OCI-LY1 (cell line): ENCODE measurements at regions not wholly inside any gene's neighbourhood (a gene's known extent, or its start where the extent isn't known, plus 50 kb on each side); places are given as distances from the start of the nearest gene placed in this dataset.

Source experiments
- H2AFZ ChIP-seq: fragments of 200-600 bp; sonication (generic), shearing (Covaris generic); 2 replicates; pipeline ENCODE4 v1.6.0; 2014; ENCODE audit warnings: antibody characterized with exemption, mild to moderate bottlenecking, low read length
- H3F3A ChIP-seq: fragments of 200-600 bp; sonication (generic), shearing (Covaris generic); 2 replicates; pipeline ENCODE4 v1.6.0; 2014; ENCODE audit warnings: mild to moderate bottlenecking, antibody characterized with exemption, low read length, moderate library complexity; ENCODE audit not compliant: insufficient read depth
- H3K27ac ChIP-seq: fragments of 200-600 bp; sonication (generic); 2 replicates; pipeline ENCODE4 v1.5.1; 2014; ENCODE audit warnings: low read length, mixed run types, mild to moderate bottlenecking, low read depth; ENCODE audit not compliant: poor library complexity, severe bottlenecking
- H3K27me3 ChIP-seq: fragments of 200-600 bp; sonication (generic); 2 replicates; pipeline ENCODE4 v1.6.0; 2014; ENCODE audit warnings: antibody characterized with exemption, mild to moderate bottlenecking, low read length, moderate library complexity; ENCODE audit not compliant: insufficient read depth
- H3K36me3 ChIP-seq: fragments of 200-600 bp; sonication (generic); 2 replicates; pipeline ENCODE4 v1.6.1; 2014; ENCODE audit warnings: mild to moderate bottlenecking, antibody characterized with exemption, low read length, moderate library complexity, mixed read lengths; ENCODE audit not compliant: insufficient read depth
- H3K4me1 ChIP-seq: fragments of 200-600 bp; sonication (generic); 2 replicates; pipeline ENCODE4 v1.5.1; 2014; ENCODE audit warnings: mild to moderate bottlenecking, low read length, moderate library complexity; ENCODE audit not compliant: insufficient read depth, severe bottlenecking
- H3K4me2 ChIP-seq: fragments of 200-600 bp; sonication (generic), shearing (Covaris generic); 2 replicates; pipeline ENCODE4 v1.6.1; 2014; ENCODE audit warnings: low read length
- H3K4me3 ChIP-seq: fragments of 200-600 bp; sonication (generic); 2 replicates; pipeline ENCODE4 v1.5.1; 2014; ENCODE audit warnings: low read length, low read depth, mild to moderate bottlenecking, mixed read lengths; ENCODE audit not compliant: poor library complexity, severe bottlenecking
- H3K79me2 ChIP-seq: fragments of 200-600 bp; shearing (Covaris generic); 2 replicates; pipeline ENCODE4 v1.6.1; 2016; ENCODE audit warnings: mixed run types, low read length, mixed read lengths; ENCODE audit not compliant: insufficient read depth
- H3K9ac ChIP-seq: fragments of 200-600 bp; sonication (generic), shearing (Covaris generic); 2 replicates; pipeline ENCODE4 v1.6.1; 2014; ENCODE audit warnings: mild to moderate bottlenecking, low read length, mixed read lengths
- H3K9me2 ChIP-seq: fragments of 200-600 bp; sonication (generic), shearing (Covaris generic); 2 replicates; pipeline ENCODE4 v1.6.1; 2014; ENCODE audit warnings: low read depth, mild to moderate bottlenecking, low read length, mixed read lengths
- H3K9me3 ChIP-seq: fragments of 200-600 bp; shearing (Covaris generic); 2 replicates; pipeline ENCODE4 v1.6.1; 2014; ENCODE audit warnings: low read length, mixed read lengths
- H4K20me1 ChIP-seq: fragments of 200-600 bp; sonication (generic), shearing (Covaris generic); 2 replicates; pipeline ENCODE4 v1.6.0; 2016; ENCODE audit warnings: mild to moderate bottlenecking, low read length; ENCODE audit not compliant: insufficient read depth
- CTCF ChIP-seq: fragments of 200-600 bp; sonication (generic), shearing (Covaris generic); IDR thresholded peaks from 2 replicates; pipeline ENCODE4 v1.5.1; 2017; ENCODE audit warnings: mild to moderate bottlenecking, antibody characterized with exemption, low read length, moderate library complexity, mixed read lengths
- EZH2 ChIP-seq: fragments of 200-600 bp; sonication (generic), shearing (Covaris generic); IDR thresholded peaks from 2 replicates; pipeline ENCODE4 v1.8.0; 2017; ENCODE audit warnings: borderline replicate concordance, mixed run types, mild to moderate bottlenecking, antibody characterized with exemption, low read length, moderate library complexity, mixed read lengths

GRCh38 chr4:17082186-17082585, 183.7 kb upstream of the LDB2 start:
- H3K4me3 ChIP-seq: no peak overlapping the region
- H3K9me3 ChIP-seq: no peaks in the 10 kb centered on the region
- H3F3A ChIP-seq: no peaks in the 10 kb centered on the region
- no peaks in the 10 kb centered on the region for H3K79me2 ChIP-seq
- TF ChIP-seq CTCF (no peak), EZH2 (no peak)
- no peaks in the 10 kb centered on the region for H4K20me1 ChIP-seq
- no peak overlapping the region for H3K4me2 ChIP-seq
- no peak overlapping the region for H2AFZ ChIP-seq
- H3K27me3 ChIP-seq: no peaks in the 10 kb centered on the region
- H3K36me3 ChIP-seq: no peaks in the 10 kb centered on the region
- no peaks in the 10 kb centered on the region for H3K9me2 ChIP-seq
- no peak overlapping the region for H3K27ac ChIP-seq
- no peaks in the 10 kb centered on the region for H3K4me1 ChIP-seq
- H3K9ac ChIP-seq: no peak overlapping the region

GRCh38 chr4:17081179-17081578, 182.7 kb upstream of the LDB2 start:
- Histone ChIP-seq H3K4me2 (no peak overlapping the region), H3K27me3 (no peaks in the 10 kb centered on the region), H3K9me2 (no peaks in the 10 kb centered on the region), H3K36me3 (no peaks in the 10 kb centered on the region), H3F3A (no peaks in the 10 kb centered on the region), H3K4me1 (no peaks in the 10 kb centered on the region), H2AFZ (no peak overlapping the region), H3K9ac (no peak overlapping the region), H3K4me3 (no peak overlapping the region), H3K27ac (no peak overlapping the region), H4K20me1 (no peaks in the 10 kb centered on the region), H3K79me2 (no peaks in the 10 kb centered on the region), H3K9me3 (no peaks in the 10 kb centered on the region)
- no peak for TF ChIP-seq EZH2
- TF ChIP-seq CTCF: no peak

GRCh38 chr4:17077105-17077504, 178.7 kb upstream of the LDB2 start:
- H3K27ac ChIP-seq: no peak overlapping the region
- H3K9me3 ChIP-seq: no peaks in the 10 kb centered on the region
- TF ChIP-seq CTCF (no peak), EZH2 (no peak)
- H3F3A ChIP-seq: no peaks in the 10 kb centered on the region
- no peak overlapping the region for H3K9ac ChIP-seq
- no peaks in the 10 kb centered on the region for H4K20me1 ChIP-seq
- H3K4me2 ChIP-seq: no peak overlapping the region
- no peaks in the 10 kb centered on the region for H3K9me2 ChIP-seq
- no peaks in the 10 kb centered on the region for H3K36me3 ChIP-seq
- no peaks in the 10 kb centered on the region for H3K27me3 ChIP-seq
- no peak overlapping the region for H2AFZ ChIP-seq
- H3K4me1 ChIP-seq: no peaks in the 10 kb centered on the region
- no peaks in the 10 kb centered on the region for H3K79me2 ChIP-seq
- H3K4me3 ChIP-seq: no peak overlapping the region
